ENCODE measurements at regions not wholly inside any gene's neighbourhood (a gene's known extent, or its start where the extent isn't known, plus 50 kb on each side); places are given as distances from the start of the nearest gene placed in this dataset.

GRCh38 chr4:106676173-106676921 is 307.8 kb upstream of the GIMD1 start:
- ChIA-PET POLR2A (interaction anchor here (0.6 kb wide), 1 partner anchor 616 kb away, joined by 3 read pairs; no protein-coding TSS in a partner anchor), CTCF (interaction anchor here (1.2 kb wide), 1 partner anchor 27 kb away, joined by 3 read pairs; no protein-coding TSS in a partner anchor)
- no peak for TF ChIP-seq CTCF (IDR thresholded peaks at IDR 0.05; ENCODE audit: control extremely low read depth, extremely low read depth, low read depth, missing control alignments)
- DNase-seq (ENCODE audit: extremely low spot score), result no peak

DNA sequence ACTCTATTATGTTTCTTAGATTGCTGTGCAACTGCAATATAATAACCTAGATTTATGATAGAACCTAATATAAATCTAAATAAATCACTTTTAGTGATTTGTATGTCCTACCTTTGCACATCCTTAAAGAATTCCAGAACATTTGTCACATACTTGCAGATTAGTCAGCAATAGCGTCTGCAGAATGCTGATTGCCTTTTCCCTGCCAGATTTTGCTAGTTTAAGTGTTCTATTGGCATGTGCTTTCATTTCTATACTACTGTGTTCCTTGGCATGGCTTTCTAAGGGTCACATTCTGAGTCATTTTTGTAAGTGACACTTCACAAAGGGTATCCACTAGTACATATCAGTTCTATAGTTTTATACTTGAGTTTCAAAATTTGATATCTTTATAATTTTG is 303.1 kb upstream of the GIMD1 start:
- ChIA-PET CTCF (no interaction called here), POLR2A (no interaction called here)
- no peak for TF ChIP-seq CTCF (IDR thresholded peaks at IDR 0.05; ENCODE audit: control extremely low read depth, extremely low read depth, low read depth, missing control alignments)
- no peak for DNase-seq (ENCODE audit: extremely low spot score)

GRCh38 chr4:106670976-106671375 is 302.4 kb upstream of the GIMD1 start:
- ChIA-PET CTCF (no interaction called here), POLR2A (no interaction called here)
- DNase-seq (ENCODE audit: extremely low spot score), result no peak
- no peak for TF ChIP-seq CTCF (IDR thresholded peaks at IDR 0.05; ENCODE audit: control extremely low read depth, extremely low read depth, low read depth, missing control alignments)

GRCh38 chr4:106659371-106659770 is 290.8 kb upstream of the GIMD1 start:
- ChIA-PET CTCF (no interaction called here), POLR2A (no interaction called here)
- no peak for TF ChIP-seq CTCF (IDR thresholded peaks at IDR 0.05; ENCODE audit: control extremely low read depth, extremely low read depth, low read depth, missing control alignments)
- no peak for DNase-seq (ENCODE audit: extremely low spot score)

- ChIA-PET CTCF (interaction anchor here (1.2 kb wide), 1 partner anchor 12 kb away, joined by 3 read pairs; no protein-coding TSS in a partner anchor), POLR2A (no interaction called here)
Observed at GRCh38 chr4:106652095-106652494, 283.5 kb upstream of the GIMD1 start.

GRCh38 chr4:106650701-106651100 is 282.1 kb upstream of the GIMD1 start:
- no peak for DNase-seq (ENCODE audit: extremely low spot score)
- ChIA-PET CTCF (interaction anchor here (1.2 kb wide), 1 partner anchor 13 kb away, joined by 3 read pairs; no protein-coding TSS in a partner anchor), POLR2A (no interaction called here)
- TF ChIP-seq CTCF (IDR thresholded peaks at IDR 0.05; ENCODE audit: control extremely low read depth, extremely low read depth, low read depth, missing control alignments), result no peak

More at GRCh38 chr4:106652095-106652494, 283.5 kb upstream of the GIMD1 start:
- DNase-seq (ENCODE audit: extremely low spot score), result no peak
- no peak for TF ChIP-seq CTCF (IDR thresholded peaks at IDR 0.05; ENCODE audit: control extremely low read depth, extremely low read depth, low read depth, missing control alignments)
